GM18873 (cell line): ENCODE measurements at regions not wholly inside any gene's neighbourhood (a gene's known extent, or its start where the extent isn't known, plus 50 kb on each side); places are given as distances from the start of the nearest gene placed in this dataset.
"Not testable (repeated sequence)": the region's sequence is repeated elsewhere in the genome, so short reads cannot be mapped to it uniquely, and the experiment has no call there.

Experiments
- ATAC-seq: cut with Tn5 transposase; IDR thresholded peaks from one replicate; pipeline ENCODE4 v1.9.1; 2021; ENCODE audit warnings: mild to moderate bottlenecking, moderate library complexity, moderate number of reproducible peaks; ENCODE audit not compliant: unreplicated experiment, low FRiP score

DNA sequence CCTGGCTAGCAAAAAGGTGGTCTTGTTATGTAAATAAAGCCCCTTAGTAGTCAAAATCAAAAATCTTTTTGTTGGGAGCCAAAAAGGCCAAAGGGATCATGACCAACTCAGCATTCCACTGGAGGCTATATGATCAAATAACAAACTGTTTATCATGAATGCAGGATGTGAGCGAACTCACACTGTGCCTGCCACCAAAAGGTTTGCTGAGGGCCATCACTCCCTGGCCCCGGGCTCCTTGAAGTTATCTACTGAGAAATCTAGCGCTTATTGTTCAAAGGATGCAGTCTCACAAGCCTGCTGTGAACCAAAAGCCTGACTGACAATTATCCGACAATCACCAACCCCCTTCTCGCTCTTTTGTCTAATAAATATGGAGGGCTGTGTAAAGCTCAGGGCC is 107.2 kb upstream of the DDHD1 start:
- no peak for ATAC-seq

DNA sequence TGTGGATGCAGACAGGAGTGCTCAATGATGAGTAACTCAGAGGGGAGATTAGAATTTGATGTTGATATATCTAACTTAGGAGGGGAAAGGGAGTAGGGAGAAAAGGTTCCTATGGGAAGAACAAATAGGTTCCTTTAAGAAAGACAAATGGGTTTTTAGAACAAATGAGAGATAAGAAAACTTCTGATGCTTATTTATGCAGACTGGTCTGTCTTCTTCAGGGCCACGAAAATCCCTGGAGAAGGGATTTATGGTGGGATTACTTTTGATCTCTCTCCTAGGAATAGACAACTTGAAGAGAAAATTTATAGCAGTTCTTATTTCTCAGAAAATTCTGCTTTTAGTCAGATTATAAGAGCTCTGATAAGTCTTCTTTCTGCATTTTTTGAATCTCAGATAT is 99.0 kb upstream of the DDHD1 start:
- no peak for ATAC-seq

DNA sequence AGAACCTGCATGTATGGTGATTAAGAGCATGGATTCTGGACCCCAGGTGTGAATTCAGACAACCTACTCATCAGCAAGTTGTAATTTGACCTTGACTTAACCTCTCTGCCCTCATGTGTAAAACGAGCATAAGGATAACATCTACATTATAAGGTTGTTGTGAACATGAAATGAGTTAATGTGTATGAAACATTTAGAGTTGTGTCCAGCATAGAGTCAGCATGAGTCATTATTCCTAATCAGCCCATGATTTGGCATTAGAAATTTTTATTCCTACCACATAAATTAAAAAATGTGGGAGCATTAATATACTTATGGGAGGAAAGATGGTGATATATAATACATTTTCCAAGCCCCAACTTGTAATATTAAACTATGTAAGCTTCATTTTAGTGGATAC is 95.9 kb upstream of the DDHD1 start:
- ATAC-seq: no peak

DNA sequence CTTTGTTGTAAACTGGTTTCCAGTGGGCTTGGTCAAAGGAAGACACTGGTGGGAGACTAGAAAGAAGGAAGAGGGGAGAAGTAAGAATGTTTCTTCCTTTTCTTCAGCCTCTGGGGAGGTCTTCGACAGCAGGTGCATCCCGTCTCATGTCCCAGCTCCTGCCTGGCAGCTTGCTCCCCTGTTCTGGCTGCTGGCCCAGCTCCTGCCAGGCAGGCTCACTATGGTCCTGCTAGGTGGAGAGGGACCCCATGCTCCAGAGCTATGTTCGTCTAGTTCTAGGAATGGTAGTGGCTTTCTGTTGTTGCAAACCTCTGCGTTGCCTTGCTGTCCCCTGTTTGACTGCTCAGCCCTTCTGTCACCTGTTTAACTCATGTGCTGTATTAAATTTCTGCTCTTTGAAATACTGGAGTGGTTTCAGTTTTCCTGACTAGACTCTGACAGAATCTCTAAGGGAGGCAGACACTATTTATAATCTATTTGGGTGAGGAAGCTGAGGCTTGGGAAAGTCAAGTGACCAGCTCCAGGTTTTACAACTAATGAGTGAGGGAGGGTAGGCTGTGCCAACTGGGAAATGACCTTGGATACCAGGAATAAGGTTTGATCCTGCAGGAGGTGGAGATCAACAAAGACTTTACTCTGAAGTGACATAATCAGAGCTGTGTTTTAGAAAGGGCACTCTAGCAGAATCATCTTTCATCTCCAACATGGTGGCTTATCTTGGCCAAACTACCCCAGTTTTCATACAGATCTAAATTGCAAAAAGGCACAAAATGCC is 94.7 kb upstream of the DDHD1 start:
- no peak for ATAC-seq

DNA sequence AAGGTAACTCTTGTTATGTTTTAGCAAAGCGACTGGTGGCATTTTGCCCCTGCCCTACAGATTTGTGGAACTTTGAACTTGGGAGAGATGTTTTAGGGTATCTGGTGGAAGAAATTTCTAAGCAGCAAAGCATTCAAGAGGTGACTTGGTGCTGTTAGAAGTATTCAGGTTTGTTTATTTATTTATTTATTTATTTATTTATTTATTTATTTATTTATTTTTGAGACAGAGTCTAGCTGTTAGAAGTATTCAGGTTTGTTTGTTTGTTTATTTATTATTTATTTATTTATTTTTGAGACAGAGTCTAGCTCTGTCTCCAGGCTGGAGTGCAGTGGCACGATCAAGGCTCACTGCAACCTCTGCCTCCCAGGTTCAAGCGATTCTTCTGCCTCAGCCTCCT is 89.8 kb upstream of the DDHD1 start:
- not testable (repeated sequence) for ATAC-seq

DNA sequence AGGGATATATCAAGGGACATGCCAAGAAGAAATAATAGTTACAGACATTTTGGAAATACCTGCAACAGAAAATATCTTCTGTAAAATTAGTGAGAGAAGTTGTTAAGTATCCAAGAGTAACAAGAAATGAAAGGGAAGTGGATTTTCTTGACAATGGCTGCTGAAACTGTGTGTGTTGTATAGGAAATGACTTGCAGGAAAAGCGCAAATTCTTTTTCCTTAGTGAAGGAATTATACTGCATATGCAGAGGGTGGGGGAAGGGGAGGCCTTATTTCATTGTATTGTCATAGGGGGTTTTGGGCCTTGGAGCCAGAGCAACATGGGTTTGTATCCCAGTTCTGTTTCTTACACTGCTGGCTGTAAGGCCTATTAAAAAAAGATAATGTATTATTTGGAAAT is 84.4 kb upstream of the DDHD1 start:
- no peak for ATAC-seq

DNA sequence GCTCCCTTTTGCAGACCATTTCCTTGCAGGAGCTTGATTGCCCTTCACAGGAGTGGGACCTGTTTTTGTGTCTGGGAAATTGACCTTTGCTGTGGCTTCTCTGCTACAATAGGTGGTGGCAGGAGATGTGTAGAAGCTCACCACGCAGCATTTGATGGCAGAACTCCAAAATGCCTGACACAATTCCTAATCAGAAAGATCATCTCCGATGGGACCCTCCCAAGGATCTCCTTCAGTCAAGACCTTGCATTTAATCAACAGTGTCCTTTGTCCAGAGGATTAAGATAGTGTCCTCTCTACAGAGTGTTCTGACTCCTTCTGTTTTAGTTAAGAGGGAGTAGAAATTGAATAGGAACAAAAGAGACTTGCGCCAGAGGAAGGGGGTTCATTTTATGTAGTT is 83.6 kb upstream of the DDHD1 start:
- no peak for ATAC-seq

DNA sequence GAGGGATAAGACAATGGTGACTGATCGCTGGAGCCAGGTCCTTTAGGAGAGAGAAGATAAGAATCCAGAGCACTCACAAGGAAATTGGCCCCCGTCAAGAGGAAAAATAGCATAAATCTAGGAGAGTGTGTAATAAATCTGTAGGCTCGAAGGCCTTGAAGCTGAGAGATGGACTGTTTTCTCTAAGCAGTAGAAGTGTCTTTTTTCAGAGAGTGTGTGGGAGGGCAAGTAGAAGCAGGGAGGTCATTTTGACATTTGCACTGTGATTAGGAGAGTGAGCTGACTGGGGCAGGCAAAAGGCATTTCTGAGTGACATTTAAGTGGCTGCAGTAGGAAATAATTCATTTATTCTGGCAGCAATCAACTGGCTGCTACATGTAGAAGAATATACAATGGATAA is 78.0 kb upstream of the DDHD1 start:
- ATAC-seq: no peak

DNA sequence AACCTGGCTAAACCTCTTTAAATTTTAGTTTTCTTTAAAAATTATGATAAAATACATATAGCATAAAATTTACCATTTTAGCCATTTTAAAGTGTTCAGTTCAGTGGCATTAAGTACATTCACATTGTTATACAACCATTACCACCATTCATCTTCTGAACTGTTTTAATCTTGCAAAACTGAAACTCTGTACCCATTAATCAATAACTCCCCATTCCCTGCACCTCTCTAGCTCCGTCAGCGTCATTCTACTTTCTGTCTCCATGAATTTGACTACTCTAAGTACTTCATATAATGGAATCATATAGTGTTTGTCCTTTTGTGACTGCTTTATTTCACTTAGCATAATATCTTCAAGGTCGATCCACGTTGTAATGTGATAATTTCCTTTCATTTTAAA is 75.8 kb upstream of the DDHD1 start:
- no peak for ATAC-seq

DNA sequence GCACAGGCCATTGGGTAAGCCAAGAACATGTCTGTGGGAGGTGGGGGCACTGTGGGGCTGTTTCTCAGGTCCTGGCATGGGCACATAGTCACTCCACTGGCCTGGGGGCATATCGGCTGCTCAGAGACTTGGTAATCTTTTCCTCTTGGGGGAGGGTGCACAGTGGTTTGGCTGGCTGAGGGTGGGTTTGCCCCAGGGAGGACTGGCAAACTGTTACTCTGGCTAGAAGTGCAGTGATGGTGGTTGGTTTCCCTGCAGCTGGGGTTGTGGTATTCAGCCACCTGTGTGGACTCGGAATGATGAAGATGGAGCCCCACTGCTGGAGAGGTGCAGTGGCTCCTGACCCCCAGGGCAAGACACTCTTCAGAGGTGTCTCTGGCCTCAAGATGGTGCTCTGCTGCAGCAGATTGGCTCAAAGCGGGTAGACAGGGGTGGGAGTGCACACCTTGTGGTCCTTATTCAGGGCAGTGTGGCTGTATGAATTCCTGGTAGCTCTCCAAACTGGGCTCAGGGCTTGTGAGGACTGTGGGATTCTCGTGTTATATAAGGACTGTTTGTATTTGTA is 74.1 kb upstream of the DDHD1 start:
- no peak for ATAC-seq

DNA sequence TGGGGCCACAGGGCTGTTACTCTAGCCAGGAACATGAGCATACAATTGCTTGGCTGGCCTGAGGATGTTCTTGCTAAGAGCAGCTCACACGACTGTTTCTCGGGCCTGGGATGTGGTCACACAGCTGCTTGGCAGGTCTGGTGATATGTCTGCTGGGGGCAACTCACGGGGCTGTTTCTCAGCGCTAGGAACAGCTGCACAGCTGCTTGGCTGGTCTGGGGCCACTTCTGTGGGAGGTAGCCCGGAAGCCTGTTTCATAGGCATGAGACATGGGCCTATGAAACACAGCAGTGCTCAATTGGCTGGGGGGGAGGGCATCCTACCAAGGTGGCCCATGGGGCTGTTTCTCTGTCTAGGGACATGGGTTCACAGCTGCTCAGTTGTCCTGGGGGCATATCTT is 73.4 kb upstream of the DDHD1 start:
- ATAC-seq: no peak

DNA sequence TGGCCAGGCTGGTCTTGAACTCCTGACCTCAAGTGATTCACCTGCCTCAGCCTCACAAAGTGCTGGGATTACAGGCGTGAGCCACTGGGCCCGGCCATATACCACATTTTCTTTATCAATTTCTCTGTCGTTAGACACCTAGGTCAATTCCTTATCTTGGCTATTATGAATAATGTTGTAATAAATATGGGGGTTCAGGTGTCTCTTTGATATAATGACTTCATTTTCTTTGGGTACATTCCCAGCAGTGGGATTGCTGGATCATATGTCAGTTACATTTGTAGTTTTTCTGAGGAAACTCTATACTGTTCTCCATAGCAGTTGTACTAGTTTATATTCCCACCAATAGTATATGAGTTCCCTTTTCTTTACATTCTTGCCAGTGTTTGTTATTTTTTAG is 67.8 kb upstream of the DDHD1 start:
- ATAC-seq: no peak

DNA sequence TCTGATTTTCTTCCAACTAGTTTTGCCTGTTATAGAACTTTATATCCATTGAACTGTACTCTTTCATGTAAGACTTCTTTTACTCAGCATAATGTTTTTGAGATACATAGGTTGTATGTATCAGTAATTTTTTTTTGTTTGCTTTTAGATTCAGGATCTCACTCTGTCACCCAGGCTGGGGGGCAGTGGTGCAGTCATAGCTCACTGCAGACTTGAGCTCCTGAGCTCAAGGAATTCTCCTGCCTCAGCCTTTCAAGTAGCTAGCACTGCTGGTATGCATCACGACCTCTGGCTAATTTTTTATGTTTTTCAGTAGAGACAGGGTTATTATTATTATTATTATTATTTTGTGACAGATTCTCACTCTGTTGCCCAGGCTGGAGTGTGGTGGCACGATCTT is 65.0 kb upstream of the DDHD1 start:
- ATAC-seq: no peak

DNA sequence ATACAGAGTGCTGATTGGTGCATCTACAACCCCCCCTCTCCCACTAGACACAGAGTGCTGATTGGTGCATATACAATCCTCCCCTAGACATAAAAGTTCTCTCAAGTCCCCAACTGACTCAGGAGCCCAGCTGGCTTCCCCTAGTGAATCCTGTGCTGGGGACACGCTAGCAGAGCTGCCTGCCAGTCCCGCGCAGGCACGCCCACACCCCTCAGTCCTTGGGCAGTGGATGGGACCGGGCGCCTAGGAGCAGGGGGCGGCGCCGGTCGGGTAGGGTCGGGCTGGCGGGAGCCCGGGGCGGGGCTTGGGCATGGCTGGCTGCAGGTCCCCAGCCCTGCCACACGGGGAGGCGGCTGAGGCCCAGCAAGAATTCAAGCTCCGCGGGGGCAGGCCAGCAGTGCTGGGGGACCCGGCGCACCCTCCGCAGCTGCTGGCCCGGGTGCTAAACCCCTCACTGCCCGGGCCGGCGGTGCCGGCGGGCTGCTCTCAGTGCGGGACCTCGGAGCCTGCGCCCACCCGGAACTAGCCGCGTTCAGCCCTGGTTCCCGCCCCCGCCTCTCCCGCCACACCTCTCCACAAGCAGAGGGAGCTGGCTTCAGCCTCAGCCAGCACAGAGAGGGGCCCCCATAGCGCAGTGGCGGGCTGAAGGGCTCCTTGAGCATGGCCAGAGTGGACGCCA is 64.3 kb upstream of the DDHD1 start:
- peak; percentile 95 for ATAC-seq

DNA sequence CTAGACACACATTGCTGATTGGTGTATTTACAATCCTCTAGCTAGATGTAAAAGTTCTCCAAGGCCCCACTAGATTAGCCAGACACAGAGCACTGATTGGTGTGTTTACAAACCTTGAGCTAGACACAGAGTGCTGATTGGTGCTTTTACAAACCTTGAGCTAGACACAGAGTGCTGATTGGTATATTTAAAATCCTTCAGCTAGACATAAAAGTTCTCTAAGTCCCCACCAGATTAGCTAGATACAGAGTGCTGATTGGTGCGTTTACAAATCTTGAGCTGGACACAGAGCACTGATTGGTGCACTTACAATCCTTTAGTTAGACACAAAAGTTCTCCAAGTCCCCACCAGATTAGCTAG is 63.8 kb upstream of the DDHD1 start:
- not testable (repeated sequence) for ATAC-seq

DNA sequence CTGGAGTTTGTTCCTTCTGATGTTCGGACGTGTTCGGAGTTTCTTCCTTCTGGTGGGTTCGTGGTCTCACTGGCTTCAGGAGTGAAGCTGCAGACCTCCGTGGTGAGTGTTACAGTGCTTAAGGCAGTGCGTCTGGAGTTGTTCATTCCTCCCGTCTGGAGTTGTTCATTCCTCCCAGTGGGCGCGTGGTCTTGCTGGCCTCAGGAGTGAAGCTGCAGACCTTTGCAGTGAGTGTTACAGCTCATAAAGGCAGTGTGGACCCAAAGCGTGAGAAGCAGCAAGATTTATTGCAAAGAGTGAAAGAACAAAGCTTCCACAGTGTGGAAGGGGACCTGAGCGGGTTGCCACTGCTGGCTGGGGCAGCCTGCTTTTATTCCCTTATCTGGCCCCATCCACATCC is 63.4 kb upstream of the DDHD1 start:
- ATAC-seq: not testable (repeated sequence)

DNA sequence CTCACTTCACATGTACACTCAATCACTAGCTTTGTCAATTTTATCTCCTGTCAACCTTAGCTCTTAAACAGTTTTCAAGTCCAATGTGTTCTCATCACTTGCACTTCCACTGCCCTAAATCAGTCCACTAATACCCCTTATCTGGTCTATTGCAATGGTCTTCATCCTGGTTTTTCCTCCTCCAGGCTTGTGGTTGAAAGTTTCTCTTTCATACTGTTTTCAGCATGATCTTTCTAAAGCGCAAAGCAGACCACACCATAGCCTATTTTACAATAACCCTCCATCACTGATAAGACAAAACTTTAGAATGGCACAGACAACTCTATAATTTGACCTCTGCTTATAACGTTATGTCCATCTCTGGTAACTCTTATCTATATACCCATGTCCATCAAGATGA is 62.0 kb upstream of the DDHD1 start:
- no peak for ATAC-seq

DNA sequence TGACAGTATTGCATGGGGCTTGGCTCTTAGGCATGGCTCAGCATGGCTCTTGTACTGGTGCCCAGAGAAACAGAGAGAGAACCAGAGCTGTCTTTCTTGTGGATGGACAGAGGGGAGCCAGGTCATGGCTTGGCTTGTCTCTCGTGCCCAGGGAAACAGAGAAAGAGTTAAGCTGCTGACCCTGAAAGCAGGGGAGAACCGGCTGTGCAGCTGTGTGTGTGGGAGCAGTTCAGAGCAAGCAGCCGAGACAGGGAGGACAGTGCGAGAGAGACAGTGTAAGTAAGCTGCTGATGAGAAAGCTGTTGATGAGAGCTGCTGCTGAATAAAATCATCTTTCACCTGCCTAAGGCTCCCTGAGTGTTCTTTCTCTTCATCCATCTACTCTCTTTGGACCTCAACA is 61.3 kb upstream of the DDHD1 start:
- ATAC-seq: no peak

DNA sequence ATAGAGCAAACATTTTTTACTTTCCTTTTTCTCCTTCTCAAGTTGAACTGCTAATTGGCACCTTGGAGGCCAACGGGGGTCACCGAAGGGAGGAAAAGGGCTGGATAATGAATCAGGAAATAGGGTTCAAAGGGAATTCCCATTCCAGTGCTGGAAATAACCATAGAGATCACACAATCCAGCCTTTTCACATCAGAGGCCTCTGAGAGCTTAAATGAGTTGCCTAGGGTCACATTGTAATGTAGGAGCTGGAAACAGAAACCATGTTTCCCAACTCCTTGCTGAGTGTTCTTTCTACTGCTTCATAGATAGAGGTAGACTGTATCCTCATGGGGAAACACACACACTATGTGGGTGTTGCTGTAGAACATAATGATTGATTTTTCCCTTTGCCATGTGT is 60.6 kb upstream of the DDHD1 start:
- ATAC-seq: no peak

DNA sequence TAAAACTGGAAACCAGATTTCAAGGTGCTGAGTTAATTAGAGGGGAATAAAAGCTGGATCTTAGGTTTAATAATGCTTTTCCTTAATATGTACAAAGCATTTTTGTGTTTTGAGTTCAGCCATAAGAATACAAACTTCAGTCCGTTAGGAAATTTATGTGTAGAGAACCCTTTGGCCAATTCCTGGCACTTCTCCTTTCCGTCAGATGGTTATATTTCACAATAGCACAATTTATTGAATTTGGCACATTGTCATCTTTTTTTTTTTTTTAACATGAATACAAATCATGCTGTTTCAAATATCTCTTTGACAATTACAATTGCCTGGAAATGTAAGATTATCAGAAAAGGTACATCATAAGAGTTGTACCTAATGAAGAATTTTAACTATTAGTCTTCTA is 56.2 kb upstream of the DDHD1 start:
- ATAC-seq: no peak
